ENCODE measurements at regions not wholly inside any gene's neighbourhood (a gene's known extent, or its start where the extent isn't known, plus 50 kb on each side); places are given as distances from the start of the nearest gene placed in this dataset.

GRCh38 chr5:35308421-35308820, 78.1 kb upstream of the PRLR start:
- DNase-seq (no peak), ATAC-seq (replicated peaks) (no peak)
- H3K36me3 Mint-ChIP-seq (ENCODE audit: insufficient read depth): no peaks in the 10 kb centered on the region
- no peak overlapping the region for H3K27ac Mint-ChIP-seq
- no peak overlapping the region for H3K4me3 Mint-ChIP-seq
- peaks cover 0 to 8% of the 10 kb centered on the region in 2 donors for H3K27me3 Mint-ChIP-seq
- H3K4me1 Mint-ChIP-seq (ENCODE audit: low read depth in 2 of 2): no peaks in the 10 kb centered on the region
- H3K9me3 Mint-ChIP-seq: no peaks in the 10 kb centered on the region

GRCh38 chr5:35306716-35307365, 76.6 kb upstream of the PRLR start:
- Mint-ChIP-seq H3K27ac (no peak overlapping the region), H3K27me3 (peaks cover 0 to 8% of the 10 kb centered on the region in 2 donors), H3K4me1 (ENCODE audit: low read depth in 2 of 2) (no peaks in the 10 kb centered on the region), H3K4me3 (no peak overlapping the region), H3K36me3 (ENCODE audit: insufficient read depth) (no peaks in the 10 kb centered on the region), H3K9me3 (no peaks in the 10 kb centered on the region)
- no peak for ATAC-seq (replicated peaks)
- DNase-seq: no peak

- Mint-ChIP-seq H3K27me3 (peaks cover 0 to 10% of the 10 kb centered on the region in 2 donors), H3K27ac (no peak overlapping the region), H3K9me3 (no peaks in the 10 kb centered on the region), H3K4me1 (ENCODE audit: low read depth in 2 of 2) (no peaks in the 10 kb centered on the region), H3K4me3 (no peak overlapping the region), H3K36me3 (ENCODE audit: insufficient read depth) (no peaks in the 10 kb centered on the region)
- DNase-seq (no peak), ATAC-seq (replicated peaks) (no peak)
These were observed 75.2 kb upstream of the PRLR start for GRCh38 chr5:35305336-35306020.

GRCh38 chr5:35304291-35304690, 74.0 kb upstream of the PRLR start:
- H3K9me3 Mint-ChIP-seq: no peaks in the 10 kb centered on the region
- H3K36me3 Mint-ChIP-seq (ENCODE audit: insufficient read depth): no peaks in the 10 kb centered on the region
- DNase-seq (no peak), ATAC-seq (replicated peaks) (no peak)
- no peak overlapping the region for H3K4me3 Mint-ChIP-seq
- no peaks in the 10 kb centered on the region for H3K4me1 Mint-ChIP-seq (ENCODE audit: low read depth in 2 of 2)
- peaks cover 0 to 16% of the 10 kb centered on the region in 2 donors for H3K27me3 Mint-ChIP-seq
- H3K27ac Mint-ChIP-seq: no peak overlapping the region

GRCh38 chr5:35303152-35303551, 72.9 kb upstream of the PRLR start:
- ATAC-seq (replicated peaks) (no peak), DNase-seq (no peak)
- Mint-ChIP-seq H3K4me3 (no peak overlapping the region), H3K36me3 (ENCODE audit: insufficient read depth) (no peaks in the 10 kb centered on the region), H3K4me1 (ENCODE audit: low read depth in 2 of 2) (no peaks in the 10 kb centered on the region), H3K27ac (no peak overlapping the region), H3K27me3 (peaks cover 0 to 9% of the 10 kb centered on the region in 2 donors), H3K9me3 (no peaks in the 10 kb centered on the region)

- DNase-seq: no peak
- peaks cover 0 to 15% of the 10 kb centered on the region in 2 donors for H3K27me3 Mint-ChIP-seq
These were observed 72.3 kb upstream of the PRLR start for GRCh38 chr5:35302544-35302943.

GRCh38 chr5:35297755-35298154, 67.5 kb upstream of the PRLR start:
- H3K27ac Mint-ChIP-seq: no peak overlapping the region
- no peaks in the 10 kb centered on the region for H3K4me1 Mint-ChIP-seq (ENCODE audit: low read depth in 2 of 2)
- H3K4me3 Mint-ChIP-seq: no peak overlapping the region
- peaks cover 0 to 16% of the 10 kb centered on the region in 2 donors for H3K27me3 Mint-ChIP-seq
- DNase-seq (no peak), ATAC-seq (replicated peaks) (no peak)
- H3K36me3 Mint-ChIP-seq (ENCODE audit: insufficient read depth): no peaks in the 10 kb centered on the region
- H3K9me3 Mint-ChIP-seq: no peaks in the 10 kb centered on the region

More at GRCh38 chr5:35302544-35302943, 72.3 kb upstream of the PRLR start:
- Mint-ChIP-seq H3K27ac (no peak overlapping the region), H3K9me3 (no peaks in the 10 kb centered on the region), H3K4me3 (no peak overlapping the region), H3K4me1 (ENCODE audit: low read depth in 2 of 2) (no peaks in the 10 kb centered on the region), H3K36me3 (ENCODE audit: insufficient read depth) (no peaks in the 10 kb centered on the region)
- ATAC-seq (replicated peaks): no peak

GRCh38 chr5:35294976-35295375, 64.7 kb upstream of the PRLR start:
- Mint-ChIP-seq H3K27me3 (peaks cover 0 to 9% of the 10 kb centered on the region in 2 donors), H3K36me3 (ENCODE audit: insufficient read depth) (no peaks in the 10 kb centered on the region), H3K9me3 (no peaks in the 10 kb centered on the region), H3K27ac (no peak overlapping the region), H3K4me3 (no peak overlapping the region), H3K4me1 (ENCODE audit: low read depth in 2 of 2) (no peaks in the 10 kb centered on the region)
- ATAC-seq (replicated peaks): no peak
- no peak for DNase-seq

- Mint-ChIP-seq H3K9me3 (peaks cover 0 to 6% of the 10 kb centered on the region in 2 donors), H3K27ac (no peak overlapping the region), H3K4me1 (ENCODE audit: low read depth in 2 of 2) (no peaks in the 10 kb centered on the region), H3K36me3 (ENCODE audit: insufficient read depth) (no peaks in the 10 kb centered on the region), H3K4me3 (no peak overlapping the region), H3K27me3 (peaks cover 0 to 11% of the 10 kb centered on the region in 2 donors)
- no peak for ATAC-seq (replicated peaks)
- no peak for DNase-seq
These were observed 63.7 kb upstream of the PRLR start for GRCh38 chr5:35294017-35294416.

GRCh38 chr5:35285435-35285834, 55.1 kb upstream of the PRLR start:
- no peak for ATAC-seq (replicated peaks)
- H3K4me3 Mint-ChIP-seq: no peak overlapping the region

GRCh38 chr5:35285011-35285410, 54.7 kb upstream of the PRLR start:
- Mint-ChIP-seq H3K4me1 (ENCODE audit: low read depth in 2 of 2) (no peaks in the 10 kb centered on the region), H3K27ac (no peak overlapping the region), H3K36me3 (ENCODE audit: insufficient read depth) (no peaks in the 10 kb centered on the region), H3K9me3 (peaks cover 3 to 6% of the 10 kb centered on the region in 2 donors), H3K4me3 (no peak overlapping the region), H3K27me3 (peaks cover 0 to 7% of the 10 kb centered on the region in 2 donors)
- no peak for ATAC-seq (replicated peaks)
- DNase-seq: no peak

More at GRCh38 chr5:35285435-35285834, 55.1 kb upstream of the PRLR start:
- H3K36me3 Mint-ChIP-seq (ENCODE audit: insufficient read depth): no peaks in the 10 kb centered on the region
- no peaks in the 10 kb centered on the region for H3K4me1 Mint-ChIP-seq (ENCODE audit: low read depth in 2 of 2)
- peaks cover 3 to 6% of the 10 kb centered on the region in 2 donors for H3K9me3 Mint-ChIP-seq
- no peak overlapping the region for H3K27ac Mint-ChIP-seq
- no peak for DNase-seq
- peaks cover 0 to 7% of the 10 kb centered on the region in 2 donors for H3K27me3 Mint-ChIP-seq

GRCh38 chr5:35284364-35284763, 54.1 kb upstream of the PRLR start:
- DNase-seq: no peak
- peaks cover under 1 to 7% of the 10 kb centered on the region in 2 donors for H3K27me3 Mint-ChIP-seq
- no peak overlapping the region for H3K27ac Mint-ChIP-seq
- no peak overlapping the region for H3K4me3 Mint-ChIP-seq
- no peak for ATAC-seq (replicated peaks)
- H3K36me3 Mint-ChIP-seq (ENCODE audit: insufficient read depth): no peaks in the 10 kb centered on the region
- H3K9me3 Mint-ChIP-seq: peaks cover 2 to 3% of the 10 kb centered on the region in 2 donors
- H3K4me1 Mint-ChIP-seq (ENCODE audit: low read depth in 2 of 2): no peaks in the 10 kb centered on the region

GRCh38 chr5:35282810-35283209, 52.5 kb upstream of the PRLR start:
- peaks cover 0 to 3% of the 10 kb centered on the region in 2 donors for H3K9me3 Mint-ChIP-seq
- no peaks in the 10 kb centered on the region for H3K36me3 Mint-ChIP-seq (ENCODE audit: insufficient read depth)
- ATAC-seq (replicated peaks) (no peak), DNase-seq (no peak)
- no peaks in the 10 kb centered on the region for H3K4me1 Mint-ChIP-seq (ENCODE audit: low read depth in 2 of 2)
- no peak overlapping the region for H3K4me3 Mint-ChIP-seq
- no peak overlapping the region for H3K27ac Mint-ChIP-seq
- peaks cover 7 to 9% of the 10 kb centered on the region in 2 donors for H3K27me3 Mint-ChIP-seq

GRCh38 chr5:35281613-35282012, 51.3 kb upstream of the PRLR start:
- Mint-ChIP-seq H3K27ac (no peak overlapping the region), H3K4me3 (no peak overlapping the region), H3K4me1 (ENCODE audit: low read depth in 2 of 2) (no peaks in the 10 kb centered on the region), H3K9me3 (peaks cover 0 to 3% of the 10 kb centered on the region in 2 donors), H3K36me3 (ENCODE audit: insufficient read depth) (no peaks in the 10 kb centered on the region), H3K27me3 (peaks cover 7 to 9% of the 10 kb centered on the region in 2 donors)
- ATAC-seq (replicated peaks): no peak
- DNase-seq: no peak

All from effector memory CD8-positive, alpha-beta T cell (primary cell).